ENCODE measurements at regions not wholly inside any gene's neighbourhood (a gene's known extent, or its start where the extent isn't known, plus 50 kb on each side); places are given as distances from the start of the nearest gene placed in this dataset.

GRCh38 chr20:17799575-17800227 is 99.9 kb downstream of the BANF2 start:
- Histone ChIP-seq H3K36me3 (ENCODE audit: control insufficient read depth, insufficient read depth, low read length) (no peaks in the 10 kb centered on the region), H3K27me3 (ENCODE audit: control insufficient read depth, insufficient read depth, low read length) (peaks cover 2% of the 10 kb centered on the region; the same call in 1 of the 2 replicates), H3K4me1 (ENCODE audit: control insufficient read depth, insufficient read depth, low read length) (peaks cover 3% of the 10 kb centered on the region; the same call in 1 of the 2 replicates), H3K4me2 (ENCODE audit: low read depth, low read length) (no peak overlapping the region), H3K4me3 (ENCODE audit: insufficient read depth, low read depth, low read length) (no peak overlapping the region), H2BK5ac (ENCODE audit: low read depth, low read length, poor library complexity, severe bottlenecking) (no peak overlapping the region), H3K56ac (ENCODE audit: extremely low read depth, insufficient read depth, low read length) (no peak overlapping the region), H3K18ac (ENCODE audit: low read depth, low read length) (no peak overlapping the region), H4K8ac (ENCODE audit: low read depth in 2 of 2, low read length in 2 of 2) (no peak overlapping the region), H3K27ac (ENCODE audit: insufficient read depth, low read length) (no peak overlapping the region), H2AK9ac (replicated peaks; ENCODE audit: low read depth, low read length, poor library complexity) (no peak overlapping the region), H3K79me1 (ENCODE audit: low read depth in 1 of 2, low read length in 2 of 2) (no peaks in the 10 kb centered on the region), H3K23ac (ENCODE audit: low read depth, low read length) (no peak overlapping the region), H2AFZ (replicated peaks; ENCODE audit: low read length, poor library complexity) (no peak overlapping the region), H3K9me1 (ENCODE audit: insufficient read depth, low read length) (peaks cover 5% of the 10 kb centered on the region; the same call in 1 of the 2 replicates), H3K9ac (ENCODE audit: low read depth, low read length) (no peak overlapping the region), H2BK120ac (ENCODE audit: low read depth, low read length) (no peak overlapping the region), H2AK5ac (ENCODE audit: low read depth, low read length) (no peak overlapping the region), H4K20me1 (ENCODE audit: insufficient read depth, low read length) (no peaks in the 10 kb centered on the region), H3K14ac (replicated peaks; ENCODE audit: low read depth, low read length) (no peak overlapping the region), H3K4ac (ENCODE audit: low read depth, low read length) (no peak overlapping the region), H4K5ac (ENCODE audit: low read depth, low read length) (no peak overlapping the region), H4K91ac (ENCODE audit: insufficient read depth, low read depth, low read length) (no peak overlapping the region), H3K9me3 (ENCODE audit: control insufficient read depth, insufficient read depth, low read length) (peaks cover 3% of the 10 kb centered on the region; the same call in 1 of the 2 replicates), H2BK20ac (ENCODE audit: low read depth, low read length) (no peak overlapping the region), H2BK15ac (ENCODE audit: low read depth, low read length) (no peak overlapping the region)
- dilution Hi-C loops (cut with HindIII; ENCODE audit: low sequenced_read_pairs, unreplicated experiment), result no loop called here
- CTCF ChIA-PET, result no interaction called here
- intact Hi-C loops (cut with micrococcal nuclease), result no loop called here
- in situ Hi-C loops (cut with MboI; ENCODE audit: low sequenced_read_pairs), result no loop called here
- no TSS peak for BruUV-seq (replicated peaks)
- DNase-seq (no peak), ATAC-seq (ENCODE audit: low read depth) (no peak)
- no CpG with 5 or more reads among the region's 1 CpG for WGBS, 2 experiments (ENCODE audit: extremely low coverage in 2 of 2, insufficient read length in 1 of 2)
- TF ChIP-seq FOS (IDR thresholded peaks at IDR 0.05; ENCODE audit: low read depth, low read length), result no peak
- TF ChIP-seq MAFK (IDR thresholded peaks at IDR 0.05; ENCODE audit: low read depth, low read length), result no peak
- no peak for TF ChIP-seq NFE2L2 (IDR thresholded peaks at IDR 0.05; ENCODE audit: low read depth, low read length)
- no peak for TF ChIP-seq RAD21 (IDR thresholded peaks at IDR 0.05; ENCODE audit: low read length)
- no peak for TF ChIP-seq CTCF (conservative IDR thresholded peaks at IDR 0.05; ENCODE audit: low read depth, low read length)
- TF ChIP-seq RCOR1 (IDR thresholded peaks at IDR 0.05; ENCODE audit: insufficient replicate concordance, low read length), result no peak
- TF ChIP-seq SMC3 (IDR thresholded peaks at IDR 0.05; ENCODE audit: low read depth, low read length), result no peak
- TF ChIP-seq POLR2A (IDR thresholded peaks at IDR 0.05; ENCODE audit: low read depth, low read length), result no peak
- POLR2A ChIA-PET (ENCODE audit: unreplicated experiment), result no interaction called here

All from IMR-90 (cell line).